Activated CD4-positive, alpha-beta T cell treated with anti-CD3 and anti-CD28 coated beads for 24 hours (primary cell): ENCODE measurements at regions not wholly inside any gene's neighbourhood (a gene's known extent, or its start where the extent isn't known, plus 50 kb on each side); places are given as distances from the start of the nearest gene placed in this dataset.
"Not testable (repeated sequence)": the region's sequence is repeated elsewhere in the genome, so short reads cannot be mapped to it uniquely, and the experiment has no call there.

Experiments used
- DNase-seq, 2 donors: peaks; one replicate each; pipeline ENCODE4 v3.0.0-alpha.2; 2020; ENCODE audit warnings: low read depth in 2 of 2

GRCh38 chr11:92027136-92027535 lies 197.5 kb upstream of the FAT3 start:
- DNase-seq = not testable (repeated sequence)

DNA sequence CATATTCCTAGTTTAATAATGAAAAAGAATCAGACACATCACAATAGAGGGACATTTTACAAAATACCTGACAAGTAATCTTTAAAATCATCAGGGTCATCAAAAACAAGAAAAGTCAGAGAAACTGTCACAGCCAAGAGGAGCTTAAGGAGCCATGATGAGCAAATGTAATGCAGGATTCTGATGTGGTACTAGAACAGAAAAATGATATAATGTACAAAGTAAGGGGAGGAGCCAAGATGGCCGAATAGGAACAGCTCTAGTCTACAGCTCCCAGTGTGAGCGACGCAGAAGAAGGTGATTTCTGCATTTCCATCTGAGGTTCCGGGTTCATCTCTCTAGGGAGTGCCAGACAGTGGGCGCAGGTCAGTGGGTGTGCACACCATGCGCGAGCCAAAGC lies 198.0 kb upstream of the FAT3 start:
- no peak for DNase-seq

GRCh38 chr11:92024788-92025187 lies 199.8 kb upstream of the FAT3 start:
- DNase-seq = no peak

DNA sequence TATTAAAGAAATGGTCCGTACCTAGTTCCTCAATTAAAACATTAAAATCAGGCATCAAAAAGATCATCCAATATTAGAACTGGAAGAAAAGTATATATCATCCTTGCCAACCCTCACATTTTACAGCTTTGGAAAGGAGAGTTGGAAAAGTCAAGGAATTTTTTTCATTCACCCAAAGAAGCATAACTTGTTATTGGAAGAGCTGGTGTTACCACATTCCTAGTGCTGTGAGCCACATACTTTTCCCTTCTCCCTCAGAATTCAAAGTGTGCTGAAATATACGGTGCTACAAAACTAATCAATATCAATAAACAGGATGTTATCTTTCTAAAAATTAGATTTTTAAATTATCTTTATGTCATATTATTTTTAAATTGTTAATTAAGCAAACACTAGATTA lies 202.1 kb upstream of the FAT3 start:
- DNase-seq = no peak

GRCh38 chr11:92018332-92018731 lies 206.3 kb upstream of the FAT3 start:
- no peak for DNase-seq

- DNase-seq = no peak
These were observed 216.4 kb upstream of the FAT3 start for GRCh38 chr11:92008249-92008648.

DNA sequence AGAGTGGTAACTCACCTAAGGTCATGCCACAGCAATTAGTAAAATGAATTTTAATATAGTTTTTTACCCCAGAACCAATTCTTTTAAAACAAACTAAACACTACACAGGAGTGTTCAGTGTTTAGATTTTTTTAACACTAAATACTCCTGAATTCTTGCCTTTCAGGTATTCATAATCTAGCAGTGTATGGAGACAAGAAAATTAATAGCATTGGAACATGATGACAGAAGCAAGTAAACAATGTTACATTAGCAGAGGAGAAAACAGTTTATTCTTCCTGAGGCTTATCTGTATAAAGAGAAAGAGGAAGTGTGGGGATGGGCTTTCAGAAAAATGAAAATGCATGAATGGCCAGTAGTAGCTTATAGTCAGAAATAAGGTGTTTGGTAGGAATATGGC lies 222.1 kb upstream of the FAT3 start:
- DNase-seq = no peak

- DNase-seq = no peak
These were observed 226.1 kb upstream of the FAT3 start for GRCh38 chr11:91998481-91998880.

- DNase-seq = no peak
These were observed 227.4 kb upstream of the FAT3 start for GRCh38 chr11:91997226-91997625.

GRCh38 chr11:91996526-91996925 lies 228.1 kb upstream of the FAT3 start:
- no peak for DNase-seq

DNA sequence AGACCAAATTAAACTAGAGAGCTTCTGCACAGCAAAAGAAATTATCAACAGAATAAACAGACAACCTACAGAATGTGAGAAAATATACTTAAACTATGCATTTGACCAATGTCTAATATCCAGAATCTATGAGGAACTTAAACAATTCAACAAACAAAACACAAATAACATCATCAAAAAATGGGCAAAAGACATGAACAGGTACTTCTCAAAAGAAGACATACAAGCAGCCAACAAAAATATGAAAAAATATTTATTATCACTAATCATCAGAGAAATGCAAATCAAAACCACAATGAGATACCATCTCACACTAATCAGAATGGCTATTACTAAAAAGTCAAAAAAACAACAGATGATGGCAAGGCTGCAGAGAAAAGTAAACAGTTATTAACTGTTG lies 236.2 kb upstream of the FAT3 start:
- DNase-seq = not testable (repeated sequence)

GRCh38 chr11:91986218-91986617 lies 238.4 kb upstream of the FAT3 start:
- DNase-seq = no peak

- DNase-seq = no peak
These were observed 240.5 kb upstream of the FAT3 start for GRCh38 chr11:91984033-91984584.

DNA sequence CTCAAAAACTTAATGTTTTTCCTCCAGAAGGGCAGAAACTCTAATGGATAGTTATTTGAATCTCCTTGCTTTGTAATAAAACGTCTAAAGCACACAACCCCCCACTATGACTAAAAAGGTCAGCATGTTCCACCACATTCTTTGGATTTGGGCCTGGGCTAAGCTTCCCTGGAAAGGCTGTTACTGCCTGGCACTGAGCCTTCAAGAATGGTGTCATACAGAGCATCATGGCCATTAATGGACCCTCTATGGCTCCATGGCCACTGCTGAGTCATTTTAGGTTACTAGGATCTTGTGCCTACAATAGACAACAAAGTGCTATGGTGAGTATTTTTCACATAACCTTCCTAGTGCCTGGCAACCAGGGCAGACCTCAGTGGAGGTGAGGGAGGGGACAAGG lies 242.6 kb upstream of the FAT3 start:
- DNase-seq = no peak

DNA sequence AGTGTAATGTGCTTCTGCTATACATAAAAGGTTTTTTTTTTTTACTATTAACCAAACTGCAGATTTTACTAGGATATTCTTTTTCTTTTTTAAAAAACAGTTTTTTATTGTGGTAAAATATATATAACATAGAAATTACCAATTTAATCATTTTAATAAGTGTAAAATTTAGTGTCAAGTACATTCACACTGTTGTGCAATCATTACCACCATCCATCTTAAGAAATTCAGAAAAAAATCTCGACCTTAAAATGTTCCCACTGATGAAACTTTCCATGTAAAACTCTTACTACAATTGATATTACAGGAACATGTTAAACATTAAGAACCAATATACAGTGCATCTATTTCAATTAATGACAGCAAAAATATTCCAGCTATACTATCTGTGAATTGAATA lies 244.8 kb upstream of the FAT3 start:
- no peak for DNase-seq

- DNase-seq = no peak
These were observed 245.9 kb upstream of the FAT3 start for GRCh38 chr11:91978747-91979146.

- DNase-seq = no peak
These were observed 251.9 kb upstream of the FAT3 start for GRCh38 chr11:91972665-91973266.

- no peak for DNase-seq
These were observed 254.0 kb upstream of the FAT3 start for GRCh38 chr11:91970624-91971023.

DNA sequence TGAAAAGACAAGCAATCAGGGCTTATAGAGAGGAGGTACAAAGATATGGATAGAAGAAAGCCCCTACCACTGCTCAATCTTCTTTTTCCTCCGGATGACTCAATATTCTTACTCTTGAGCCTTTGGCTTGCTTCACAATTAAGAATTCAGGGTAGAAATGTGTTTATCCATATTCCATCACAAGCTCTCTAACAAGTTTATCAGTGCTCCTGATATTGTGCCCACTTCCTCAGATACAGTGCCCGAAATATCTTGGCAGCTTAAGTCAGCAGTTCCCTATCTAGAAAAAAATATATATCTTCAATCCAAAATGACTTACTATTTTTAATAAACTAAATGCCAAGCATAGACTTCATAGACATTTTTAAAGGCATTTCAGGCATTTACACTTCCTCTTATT lies 255.1 kb upstream of the FAT3 start:
- DNase-seq = no peak

DNA sequence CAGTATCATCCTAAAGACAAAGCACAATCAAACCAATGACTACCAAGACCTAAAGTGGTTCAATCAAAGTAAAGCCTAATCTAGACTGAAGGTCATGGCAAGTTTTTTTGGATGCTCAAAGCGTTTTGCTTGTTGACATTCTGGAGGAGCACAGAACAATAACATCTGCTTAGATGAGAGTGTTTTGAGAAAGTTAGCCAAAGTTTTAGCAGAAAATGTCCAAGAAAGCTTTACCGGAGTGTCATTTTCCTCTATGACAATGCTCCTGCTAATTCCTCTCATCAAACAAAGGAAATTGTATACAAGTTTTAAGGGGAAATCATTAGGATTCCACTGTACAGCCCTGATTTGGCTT lies 256.9 kb upstream of the FAT3 start:
- no peak for DNase-seq

- DNase-seq = no peak
These were observed 257.5 kb upstream of the FAT3 start for GRCh38 chr11:91967026-91967690.

- DNase-seq = no peak
These were observed 258.2 kb upstream of the FAT3 start for GRCh38 chr11:91966368-91966767.

DNA sequence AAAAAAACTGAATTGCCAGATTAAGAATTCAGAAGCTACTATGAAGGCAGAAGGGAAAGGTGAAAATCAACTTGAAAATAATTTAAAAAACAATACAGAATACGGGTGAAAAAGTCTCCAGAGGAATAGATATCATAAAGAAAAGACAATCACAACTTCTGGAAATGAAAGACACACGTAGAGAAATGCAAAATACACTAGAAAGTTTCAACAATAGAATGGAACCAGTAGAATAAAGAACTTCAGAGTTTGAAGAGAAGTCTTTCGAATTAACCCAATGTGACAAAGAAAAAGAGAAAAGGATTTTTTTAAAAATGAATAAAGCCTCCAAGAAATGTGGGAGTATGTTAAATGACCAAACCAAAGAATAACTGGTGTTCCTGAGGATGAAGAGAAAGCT lies 263.8 kb upstream of the FAT3 start:
- no peak for DNase-seq

GRCh38 chr11:91959411-91959810 lies 265.2 kb upstream of the FAT3 start:
- DNase-seq = no peak
